ENCODE measurements at regions not wholly inside any gene's neighbourhood (a gene's known extent, or its start where the extent isn't known, plus 50 kb on each side); places are given as distances from the start of the nearest gene placed in this dataset.

GRCh38 chr4:123216543-123216942 lies 180.1 kb upstream of the SPRY1 start:
- H3F3A ChIP-seq (ENCODE audit: control insufficient read depth, insufficient read depth): no peaks in the 10 kb centered on the region
- H3K4me2 ChIP-seq (ENCODE audit: low read length): no peak overlapping the region
- no peak overlapping the region for H3K27ac ChIP-seq (ENCODE audit: low read depth, low read length)
- H3K4me1 ChIP-seq (ENCODE audit: control insufficient read depth, low read length): no peaks in the 10 kb centered on the region
- H3K27me3 ChIP-seq (ENCODE audit: control insufficient read depth, low read length): no peaks in the 10 kb centered on the region
- TF ChIP-seq EZH2phosphoT487 (IDR thresholded peaks at IDR 0.05; ENCODE audit: borderline replicate concordance, low read length): no peak
- TF ChIP-seq, protein P1, sequence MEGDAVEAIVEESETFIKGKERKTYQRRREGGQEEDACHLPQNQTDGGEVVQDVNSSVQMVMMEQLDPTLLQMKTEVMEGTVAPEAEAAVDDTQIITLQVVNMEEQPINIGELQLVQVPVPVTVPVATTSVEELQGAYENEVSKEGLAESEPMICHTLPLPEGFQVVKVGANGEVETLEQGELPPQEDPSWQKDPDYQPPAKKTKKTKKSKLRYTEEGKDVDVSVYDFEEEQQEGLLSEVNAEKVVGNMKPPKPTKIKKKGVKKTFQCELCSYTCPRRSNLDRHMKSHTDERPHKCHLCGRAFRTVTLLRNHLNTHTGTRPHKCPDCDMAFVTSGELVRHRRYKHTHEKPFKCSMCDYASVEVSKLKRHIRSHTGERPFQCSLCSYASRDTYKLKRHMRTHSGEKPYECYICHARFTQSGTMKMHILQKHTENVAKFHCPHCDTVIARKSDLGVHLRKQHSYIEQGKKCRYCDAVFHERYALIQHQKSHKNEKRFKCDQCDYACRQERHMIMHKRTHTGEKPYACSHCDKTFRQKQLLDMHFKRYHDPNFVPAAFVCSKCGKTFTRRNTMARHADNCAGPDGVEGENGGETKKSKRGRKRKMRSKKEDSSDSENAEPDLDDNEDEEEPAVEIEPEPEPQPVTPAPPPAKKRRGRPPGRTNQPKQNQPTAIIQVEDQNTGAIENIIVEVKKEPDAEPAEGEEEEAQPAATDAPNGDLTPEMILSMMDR (IDR thresholded peaks at IDR 0.05; ENCODE audit: low read depth, low read length, poor library complexity, severe bottlenecking): no peak
- no peaks in the 10 kb centered on the region for H3K79me2 ChIP-seq (ENCODE audit: control insufficient read depth, low read length)
- H3K9me2 ChIP-seq (replicated peaks; ENCODE audit: control insufficient read depth, low read length): no peaks in the 10 kb centered on the region
- no peaks in the 10 kb centered on the region for H3K36me3 ChIP-seq (ENCODE audit: control insufficient read depth, low read length)
- no peak overlapping the region for H3K4me3 ChIP-seq (ENCODE audit: low read length)
- H3K9me3 ChIP-seq (ENCODE audit: control insufficient read depth, insufficient read depth, low read length): no peaks in the 10 kb centered on the region
- no peaks in the 10 kb centered on the region for H4K20me1 ChIP-seq (ENCODE audit: control insufficient read depth, insufficient read depth, low read depth, low read length)

- TF ChIP-seq, protein P1 (IDR thresholded peaks at IDR 0.05; ENCODE audit: low read depth, low read length, poor library complexity, severe bottlenecking): no peak
- no peak for TF ChIP-seq EZH2phosphoT487 (IDR thresholded peaks at IDR 0.05; ENCODE audit: borderline replicate concordance, low read length)
Observed at GRCh38 chr4:123216946-123217345, 179.6 kb upstream of the SPRY1 start.

GRCh38 chr4:123217664-123218063 lies 178.9 kb upstream of the SPRY1 start:
- H3K36me3 ChIP-seq (ENCODE audit: control insufficient read depth, low read length): no peaks in the 10 kb centered on the region
- H3K27ac ChIP-seq (ENCODE audit: low read depth, low read length): no peak overlapping the region
- H3K4me2 ChIP-seq (ENCODE audit: low read length): no peak overlapping the region
- no peaks in the 10 kb centered on the region for H3F3A ChIP-seq (ENCODE audit: control insufficient read depth, insufficient read depth)
- no peaks in the 10 kb centered on the region for H3K27me3 ChIP-seq (ENCODE audit: control insufficient read depth, low read length)
- no peaks in the 10 kb centered on the region for H3K9me2 ChIP-seq (replicated peaks; ENCODE audit: control insufficient read depth, low read length)
- no peaks in the 10 kb centered on the region for H4K20me1 ChIP-seq (ENCODE audit: control insufficient read depth, insufficient read depth, low read depth, low read length)
- H3K9me3 ChIP-seq (ENCODE audit: control insufficient read depth, insufficient read depth, low read length): no peaks in the 10 kb centered on the region
- no peaks in the 10 kb centered on the region for H3K4me1 ChIP-seq (ENCODE audit: control insufficient read depth, low read length)
- no peak for TF ChIP-seq EZH2phosphoT487 (IDR thresholded peaks at IDR 0.05; ENCODE audit: borderline replicate concordance, low read length)
- TF ChIP-seq, protein P1 (IDR thresholded peaks at IDR 0.05; ENCODE audit: low read depth, low read length, poor library complexity, severe bottlenecking): no peak
- H3K79me2 ChIP-seq (ENCODE audit: control insufficient read depth, low read length): no peaks in the 10 kb centered on the region
- no peak overlapping the region for H3K4me3 ChIP-seq (ENCODE audit: low read length)

More at GRCh38 chr4:123216946-123217345, 179.6 kb upstream of the SPRY1 start:
- Histone ChIP-seq H3K79me2 (ENCODE audit: control insufficient read depth, low read length) (no peaks in the 10 kb centered on the region), H4K20me1 (ENCODE audit: control insufficient read depth, insufficient read depth, low read depth, low read length) (no peaks in the 10 kb centered on the region), H3K4me1 (ENCODE audit: control insufficient read depth, low read length) (no peaks in the 10 kb centered on the region), H3K27ac (ENCODE audit: low read depth, low read length) (no peak overlapping the region), H3K36me3 (ENCODE audit: control insufficient read depth, low read length) (no peaks in the 10 kb centered on the region), H3K4me2 (ENCODE audit: low read length) (no peak overlapping the region), H3K9me2 (replicated peaks; ENCODE audit: control insufficient read depth, low read length) (no peaks in the 10 kb centered on the region), H3F3A (ENCODE audit: control insufficient read depth, insufficient read depth) (no peaks in the 10 kb centered on the region), H3K27me3 (ENCODE audit: control insufficient read depth, low read length) (no peaks in the 10 kb centered on the region), H3K9me3 (ENCODE audit: control insufficient read depth, insufficient read depth, low read length) (no peaks in the 10 kb centered on the region), H3K4me3 (ENCODE audit: low read length) (no peak overlapping the region)

- no peaks in the 10 kb centered on the region for H4K20me1 ChIP-seq (ENCODE audit: control insufficient read depth, insufficient read depth, low read depth, low read length)
- no peaks in the 10 kb centered on the region for H3F3A ChIP-seq (ENCODE audit: control insufficient read depth, insufficient read depth)
- no peaks in the 10 kb centered on the region for H3K27me3 ChIP-seq (ENCODE audit: control insufficient read depth, low read length)
- H3K4me1 ChIP-seq (ENCODE audit: control insufficient read depth, low read length): no peaks in the 10 kb centered on the region
- no peak overlapping the region for H3K4me2 ChIP-seq (ENCODE audit: low read length)
- no peak for TF ChIP-seq EZH2phosphoT487 (IDR thresholded peaks at IDR 0.05; ENCODE audit: borderline replicate concordance, low read length)
- TF ChIP-seq, protein P1 (IDR thresholded peaks at IDR 0.05; ENCODE audit: low read depth, low read length, poor library complexity, severe bottlenecking): no peak
- no peak overlapping the region for H3K27ac ChIP-seq (ENCODE audit: low read depth, low read length)
- no peaks in the 10 kb centered on the region for H3K79me2 ChIP-seq (ENCODE audit: control insufficient read depth, low read length)
- H3K4me3 ChIP-seq (ENCODE audit: low read length): no peak overlapping the region
- no peaks in the 10 kb centered on the region for H3K9me2 ChIP-seq (replicated peaks; ENCODE audit: control insufficient read depth, low read length)
- no peaks in the 10 kb centered on the region for H3K9me3 ChIP-seq (ENCODE audit: control insufficient read depth, insufficient read depth, low read length)
- H3K36me3 ChIP-seq (ENCODE audit: control insufficient read depth, low read length): no peaks in the 10 kb centered on the region
Observed at GRCh38 chr4:123218981-123219380, 177.6 kb upstream of the SPRY1 start.
